Activated naive CD8-positive, alpha-beta T cell treated with anti-CD3 and anti-CD28 coated beads, Interleukin-2, amount 50 U/mL, for 24 hours (primary cell): ENCODE measurements at regions not wholly inside any gene's neighbourhood (a gene's known extent, or its start where the extent isn't known, plus 50 kb on each side); places are given as distances from the start of the nearest gene placed in this dataset.

ENCODE experiments used
- ATAC-seq: fragments of 150-1000 bp; cut with Tn5 transposase; one replicate; pipeline ENCODE4 v1.10.0; 2021
- DNase-seq: peaks from one replicate; pipeline ENCODE4 v3.0.0; 2021
- H3K27ac Mint-ChIP-seq: one replicate; pipeline ENCODE4 v1.8.0; 2021; ENCODE audit warnings: mild to moderate bottlenecking, mixed read lengths
- H3K27me3 Mint-ChIP-seq: one replicate; pipeline ENCODE4 v1.8.0; 2021; ENCODE audit warnings: mixed read lengths
- H3K36me3 Mint-ChIP-seq: one replicate; pipeline ENCODE4 v1.8.0; 2021; ENCODE audit warnings: low read depth, mixed read lengths
- H3K4me1 Mint-ChIP-seq: one replicate; pipeline ENCODE4 v1.8.0; 2021; ENCODE audit warnings: mixed read lengths
- H3K4me3 Mint-ChIP-seq: one replicate; pipeline ENCODE4 v1.8.0; 2021; ENCODE audit warnings: mild to moderate bottlenecking, moderate library complexity, mixed read lengths
- H3K9me3 Mint-ChIP-seq: one replicate; pipeline ENCODE4 v1.8.0; 2021; ENCODE audit warnings: mixed read lengths

- DNase-seq (no peak), ATAC-seq (no peak)
- no peaks in the 10 kb centered on the region for H3K9me3 Mint-ChIP-seq
- H3K36me3 Mint-ChIP-seq, result no peaks in the 10 kb centered on the region
- H3K4me1 Mint-ChIP-seq, result no peaks in the 10 kb centered on the region
- no peak overlapping the region for H3K27ac Mint-ChIP-seq
- no peak overlapping the region for H3K4me3 Mint-ChIP-seq
- no peaks in the 10 kb centered on the region for H3K27me3 Mint-ChIP-seq
Observed at GRCh38 chr19:28042516-28042915, 1170.4 kb downstream of the UQCRFS1 start.

DNA sequence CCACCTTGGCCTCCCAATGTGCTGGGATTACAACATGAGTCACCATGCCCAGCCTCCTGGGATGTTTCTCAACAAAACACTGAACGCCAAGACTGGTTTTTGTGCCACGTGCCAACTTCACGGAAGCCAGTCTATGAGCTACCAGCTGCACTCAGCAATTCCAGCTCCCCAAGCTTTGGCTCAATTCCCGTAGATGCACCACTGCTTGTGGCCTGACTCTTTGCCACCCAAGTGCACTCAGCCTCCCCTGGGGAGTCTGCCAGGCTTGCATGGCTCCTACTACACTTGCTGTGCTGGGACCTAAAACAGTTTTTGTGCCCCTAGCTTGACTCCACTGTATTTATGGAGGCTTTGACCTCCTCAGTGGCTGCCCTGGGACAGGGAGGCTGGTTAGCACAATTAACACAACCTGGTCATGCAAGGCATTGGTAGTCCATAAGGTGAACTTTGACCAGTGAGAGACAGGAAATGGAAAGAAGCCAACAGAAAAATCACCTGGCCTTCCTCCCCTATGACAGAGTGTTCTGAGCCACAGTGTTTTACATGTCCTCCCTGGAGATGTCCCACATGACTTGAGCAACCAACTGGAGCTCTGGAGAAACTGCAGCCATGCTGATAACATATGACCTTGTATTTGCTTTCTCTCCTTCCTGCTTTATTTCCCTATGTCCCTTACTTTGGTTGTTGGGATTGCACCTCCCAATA, 1173.1 kb downstream of the UQCRFS1 start:
- Mint-ChIP-seq H3K27me3 (no peaks in the 10 kb centered on the region), H3K4me1 (no peaks in the 10 kb centered on the region), H3K9me3 (no peaks in the 10 kb centered on the region), H3K36me3 (no peaks in the 10 kb centered on the region), H3K4me3 (no peak overlapping the region), H3K27ac (no peak overlapping the region)
- no peak for DNase-seq
- no peak for ATAC-seq

DNA sequence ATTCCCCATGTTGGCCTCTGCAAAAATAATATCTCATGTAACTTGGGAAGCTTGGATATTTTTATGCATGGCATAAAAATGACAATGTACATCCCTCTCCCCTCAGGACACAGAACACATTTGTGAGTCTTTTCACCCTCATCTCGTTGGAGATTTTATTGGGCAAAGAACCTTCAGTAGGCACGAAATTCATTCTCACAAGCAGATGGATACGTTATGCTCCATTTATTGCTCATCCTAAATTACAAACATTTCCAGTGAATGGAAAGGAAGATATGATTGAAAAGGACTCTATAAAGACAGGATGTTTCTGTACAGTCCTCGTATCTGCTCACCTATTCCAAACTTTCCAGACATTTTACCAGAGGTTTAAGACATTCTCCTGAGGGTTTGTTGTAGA, 1175.8 kb downstream of the UQCRFS1 start:
- ATAC-seq (no peak), DNase-seq (no peak)
- H3K4me1 Mint-ChIP-seq, result no peaks in the 10 kb centered on the region
- H3K9me3 Mint-ChIP-seq, result peaks cover 2% of the 10 kb centered on the region
- no peaks in the 10 kb centered on the region for H3K27me3 Mint-ChIP-seq
- H3K36me3 Mint-ChIP-seq, result no peaks in the 10 kb centered on the region
- no peak overlapping the region for H3K27ac Mint-ChIP-seq
- no peak overlapping the region for H3K4me3 Mint-ChIP-seq

DNA sequence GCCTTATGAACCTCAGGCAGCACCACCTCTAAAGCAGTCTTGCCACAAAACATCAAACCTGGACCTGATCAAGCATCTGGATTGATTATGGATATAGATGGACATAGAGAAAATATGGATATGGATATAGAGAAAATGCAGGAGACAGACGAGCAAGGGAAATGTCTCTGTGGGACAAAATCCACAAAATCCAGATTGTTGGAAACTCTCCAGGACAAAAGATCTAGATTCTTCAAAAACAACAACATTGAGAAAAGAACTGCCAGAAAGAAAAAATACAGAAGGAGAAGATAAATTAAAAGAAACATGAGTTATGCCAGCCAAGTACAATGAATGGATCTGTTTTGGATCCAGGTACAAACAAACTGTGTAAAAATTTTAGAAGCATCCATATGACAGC, 1176.5 kb downstream of the UQCRFS1 start:
- no peaks in the 10 kb centered on the region for H3K36me3 Mint-ChIP-seq
- no peak for ATAC-seq

DNA sequence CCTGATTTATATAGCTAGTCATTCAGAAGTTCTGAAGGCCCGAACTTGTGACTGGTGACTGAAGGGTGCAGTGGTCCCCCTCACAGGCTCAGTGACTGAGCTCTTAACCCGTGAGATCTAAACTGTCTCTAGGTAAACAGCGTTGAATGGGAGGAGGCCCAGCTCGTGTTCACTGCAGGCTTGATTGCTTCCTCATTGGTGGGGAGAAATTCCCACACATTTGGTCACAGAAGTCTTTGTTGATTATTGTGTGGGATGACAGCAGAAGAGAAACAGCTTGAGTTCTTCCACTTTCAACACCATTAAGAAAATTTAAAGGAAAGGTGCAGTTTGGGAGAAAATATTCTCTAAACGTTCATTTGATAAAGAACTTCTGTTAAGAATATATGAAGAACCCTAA, 1178.0 kb downstream of the UQCRFS1 start:
- Mint-ChIP-seq H3K9me3 (peaks cover 13% of the 10 kb centered on the region), H3K27ac (no peak overlapping the region), H3K36me3 (no peaks in the 10 kb centered on the region), H3K4me3 (no peak overlapping the region), H3K4me1 (no peaks in the 10 kb centered on the region), H3K27me3 (no peaks in the 10 kb centered on the region)
- ATAC-seq (no peak), DNase-seq (no peak)

More for the DNA sequence above, 1176.5 kb downstream of the UQCRFS1 start:
- Mint-ChIP-seq H3K27me3 (no peaks in the 10 kb centered on the region), H3K27ac (no peak overlapping the region), H3K4me1 (no peaks in the 10 kb centered on the region), H3K4me3 (no peak overlapping the region), H3K9me3 (peaks cover 6% of the 10 kb centered on the region)
- no peak for DNase-seq

DNA sequence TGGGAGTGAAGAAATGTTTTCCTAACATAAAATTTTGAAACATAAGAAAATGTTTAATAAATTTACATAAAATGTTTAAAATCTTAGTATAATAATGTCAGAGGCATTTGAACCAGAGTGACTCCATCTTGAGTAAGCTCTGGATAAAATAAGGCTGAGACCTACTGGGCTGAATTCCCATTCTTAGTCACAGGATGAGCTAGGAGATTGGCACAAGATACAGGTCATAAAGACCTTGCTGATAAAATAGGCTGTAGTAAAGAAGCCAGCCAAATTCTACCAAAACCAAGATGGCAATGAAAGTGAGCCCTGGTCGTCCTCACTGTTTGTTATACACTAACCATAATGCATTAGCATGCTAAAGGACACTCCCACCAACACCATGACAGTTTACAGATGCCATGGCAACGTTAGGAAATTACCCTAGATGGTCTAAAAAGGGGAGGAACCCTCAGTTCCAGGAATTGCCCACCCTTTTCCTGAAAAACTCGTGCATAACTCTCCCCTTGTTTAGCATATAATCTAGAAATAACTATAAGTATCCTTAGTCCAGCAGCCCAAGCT, 1184.0 kb downstream of the UQCRFS1 start:
- no peak for DNase-seq
- no peak for ATAC-seq
- Mint-ChIP-seq H3K4me1 (no peaks in the 10 kb centered on the region), H3K4me3 (no peak overlapping the region), H3K36me3 (no peaks in the 10 kb centered on the region), H3K9me3 (peaks cover 16% of the 10 kb centered on the region), H3K27me3 (no peaks in the 10 kb centered on the region), H3K27ac (no peak overlapping the region)

DNA sequence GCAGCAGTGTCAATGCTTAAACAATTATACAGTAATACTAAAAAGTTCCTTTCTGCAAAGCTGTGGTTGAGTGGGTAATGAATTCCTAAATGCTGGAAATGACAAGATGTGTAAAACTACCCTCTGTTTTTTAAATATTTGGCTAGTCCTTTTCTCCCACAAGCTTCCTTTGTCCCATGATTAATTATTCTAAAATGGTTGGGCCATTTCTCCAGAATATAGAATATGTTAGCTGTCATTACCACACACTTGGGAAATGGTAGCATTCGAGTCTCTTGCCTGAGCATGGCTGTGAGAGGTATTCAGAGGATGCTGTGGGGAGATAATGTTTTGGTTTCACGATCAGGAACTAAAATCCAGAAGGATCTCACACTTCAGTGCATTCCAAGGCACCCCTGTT, 1185.8 kb downstream of the UQCRFS1 start:
- ATAC-seq (no peak), DNase-seq (no peak)
- Mint-ChIP-seq H3K27ac (no peak overlapping the region), H3K9me3 (peaks cover 13% of the 10 kb centered on the region), H3K27me3 (no peaks in the 10 kb centered on the region), H3K4me3 (no peak overlapping the region), H3K4me1 (no peaks in the 10 kb centered on the region), H3K36me3 (no peaks in the 10 kb centered on the region)

GRCh38 chr19:28026636-28027035, 1186.3 kb downstream of the UQCRFS1 start:
- DNase-seq, result no peak
- no peak overlapping the region for H3K27ac Mint-ChIP-seq

DNA sequence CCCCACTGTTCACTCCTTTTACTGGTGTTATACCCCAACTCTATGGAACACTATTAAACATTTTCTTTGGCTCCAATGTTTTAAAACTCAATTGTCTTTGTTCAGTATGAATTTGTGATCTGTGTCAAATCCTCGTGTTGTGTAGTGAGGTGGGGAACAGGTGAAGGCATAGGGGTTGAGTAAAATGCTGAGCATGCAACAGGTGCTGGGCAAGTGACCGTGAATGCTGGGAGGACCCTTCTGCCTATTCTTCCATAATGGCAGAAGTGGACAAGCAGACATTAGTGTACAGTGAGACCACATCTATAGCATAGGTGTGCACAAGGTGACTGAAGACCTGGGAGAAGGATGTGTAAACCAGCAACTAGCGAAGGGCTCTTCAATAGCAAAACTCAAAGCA, 1188.0 kb downstream of the UQCRFS1 start:
- H3K4me1 Mint-ChIP-seq, result peaks cover 1% of the 10 kb centered on the region
- H3K27me3 Mint-ChIP-seq, result no peaks in the 10 kb centered on the region
- no peak for ATAC-seq
- H3K9me3 Mint-ChIP-seq, result peaks cover 3% of the 10 kb centered on the region
- H3K36me3 Mint-ChIP-seq, result no peaks in the 10 kb centered on the region
- no peak overlapping the region for H3K4me3 Mint-ChIP-seq
- H3K27ac Mint-ChIP-seq, result no peak overlapping the region
- DNase-seq, result no peak

More at GRCh38 chr19:28026636-28027035, 1186.3 kb downstream of the UQCRFS1 start:
- no peak for ATAC-seq
- Mint-ChIP-seq H3K4me3 (no peak overlapping the region), H3K4me1 (peaks cover under 1% of the 10 kb centered on the region), H3K27me3 (no peaks in the 10 kb centered on the region), H3K9me3 (peaks cover 10% of the 10 kb centered on the region), H3K36me3 (no peaks in the 10 kb centered on the region)

DNA sequence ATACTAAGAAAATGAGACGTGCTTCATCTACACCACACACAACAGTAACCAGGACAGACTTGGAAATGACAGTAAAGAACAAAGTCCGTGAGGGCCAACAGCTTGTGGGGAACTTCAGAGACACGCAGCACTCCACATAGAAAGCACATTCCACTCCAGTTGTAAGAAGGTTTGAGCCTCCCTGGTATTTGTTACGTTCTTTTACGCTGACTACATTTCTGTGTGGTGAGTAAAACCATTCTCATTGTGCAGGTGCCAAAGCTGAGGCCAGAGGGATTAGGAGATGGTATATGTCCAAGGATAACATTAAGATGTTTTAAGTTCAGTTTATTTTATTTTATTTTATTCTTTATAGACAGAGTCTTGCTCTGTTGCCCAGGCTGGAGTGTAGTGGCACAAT, 1189.9 kb downstream of the UQCRFS1 start:
- Mint-ChIP-seq H3K27ac (no peak overlapping the region), H3K27me3 (no peaks in the 10 kb centered on the region), H3K9me3 (no peaks in the 10 kb centered on the region), H3K4me1 (peaks cover 1% of the 10 kb centered on the region), H3K36me3 (no peaks in the 10 kb centered on the region), H3K4me3 (no peak overlapping the region)
- no peak for ATAC-seq
- no peak for DNase-seq

GRCh38 chr19:28022506-28022905, 1190.4 kb downstream of the UQCRFS1 start:
- H3K4me3 Mint-ChIP-seq, result no peak overlapping the region
- no peaks in the 10 kb centered on the region for H3K9me3 Mint-ChIP-seq
- no peak overlapping the region for H3K27ac Mint-ChIP-seq
- ATAC-seq, result no peak
- H3K27me3 Mint-ChIP-seq, result no peaks in the 10 kb centered on the region
- H3K4me1 Mint-ChIP-seq, result peaks cover 1% of the 10 kb centered on the region
- DNase-seq, result no peak
- H3K36me3 Mint-ChIP-seq, result no peaks in the 10 kb centered on the region

DNA sequence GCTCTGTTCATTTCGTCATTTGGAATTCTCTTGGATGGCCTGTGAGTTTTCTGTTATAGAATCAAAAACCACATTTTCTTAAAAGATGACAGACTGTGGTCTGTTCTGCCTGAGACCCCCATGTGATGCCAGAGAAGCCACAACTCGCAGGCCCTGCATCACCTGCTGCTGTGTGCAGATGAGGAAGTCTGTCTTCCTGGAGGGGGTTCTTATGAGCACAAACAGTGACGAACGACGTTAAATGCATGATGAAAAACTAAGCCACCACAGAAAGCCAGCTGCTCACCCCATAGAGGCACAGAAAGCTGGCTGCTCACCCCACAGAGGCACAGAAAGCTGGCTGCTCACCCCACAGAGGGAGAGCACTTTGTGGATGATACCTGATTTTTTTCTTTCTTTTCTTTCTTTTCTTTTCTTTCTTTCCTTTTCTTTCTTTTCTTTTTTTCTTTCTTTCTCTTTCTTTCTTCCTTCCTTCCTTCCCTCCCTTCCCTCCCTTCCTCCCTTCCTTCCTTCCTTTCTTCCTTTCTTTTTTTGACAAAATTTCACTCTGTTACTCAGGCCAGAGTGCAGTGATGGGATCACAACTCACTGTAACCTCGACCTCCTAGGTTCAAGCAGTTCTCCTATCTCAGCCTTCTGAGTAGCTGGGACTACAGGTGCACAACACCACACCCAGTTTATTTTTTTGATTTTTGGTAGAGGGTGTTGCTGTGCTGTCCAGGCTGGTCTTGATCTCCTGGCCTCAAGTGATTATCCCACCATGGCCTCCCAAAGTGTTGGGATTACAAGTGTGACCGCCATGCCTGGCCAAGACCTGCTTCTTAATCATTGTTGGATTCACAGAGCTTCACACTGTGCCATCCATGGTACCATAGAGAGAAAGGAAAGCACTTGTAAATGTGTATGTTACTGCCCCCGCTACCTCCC, 1191.4 kb downstream of the UQCRFS1 start:
- H3K36me3 Mint-ChIP-seq, result no peaks in the 10 kb centered on the region
- peaks cover 1% of the 10 kb centered on the region for H3K4me1 Mint-ChIP-seq
- no peak overlapping the region for H3K27ac Mint-ChIP-seq
- ATAC-seq (no peak), DNase-seq (no peak)
- no peak overlapping the region for H3K4me3 Mint-ChIP-seq
- no peaks in the 10 kb centered on the region for H3K27me3 Mint-ChIP-seq
- H3K9me3 Mint-ChIP-seq, result no peaks in the 10 kb centered on the region

- H3K36me3 Mint-ChIP-seq, result no peaks in the 10 kb centered on the region
- peaks cover 1% of the 10 kb centered on the region for H3K4me1 Mint-ChIP-seq
- no peak overlapping the region for H3K4me3 Mint-ChIP-seq
- DNase-seq, result no peak
- H3K27me3 Mint-ChIP-seq, result no peaks in the 10 kb centered on the region
- no peak overlapping the region for H3K27ac Mint-ChIP-seq
- ATAC-seq, result no peak
- no peaks in the 10 kb centered on the region for H3K9me3 Mint-ChIP-seq
Observed at GRCh38 chr19:28020619-28021258, 1192.2 kb downstream of the UQCRFS1 start.

- Mint-ChIP-seq H3K27ac (no peak overlapping the region), H3K9me3 (no peaks in the 10 kb centered on the region), H3K4me1 (peaks cover 1% of the 10 kb centered on the region), H3K4me3 (no peak overlapping the region), H3K27me3 (no peaks in the 10 kb centered on the region), H3K36me3 (no peaks in the 10 kb centered on the region)
- no peak for ATAC-seq
- no peak for DNase-seq
Observed at GRCh38 chr19:28019901-28020300, 1193.0 kb downstream of the UQCRFS1 start.
